ENCODE measurements at regions not wholly inside any gene's neighbourhood (a gene's known extent, or its start where the extent isn't known, plus 50 kb on each side); places are given as distances from the start of the nearest gene placed in this dataset.

- in situ Hi-C loops (cut with MboI; ENCODE audit: low pct_unique_long_range_greater_than_20kb, low sequenced_read_pairs, unreplicated experiment), result no loop called here
- no peak for TF ChIP-seq CTCF (IDR thresholded peaks at IDR 0.05; ENCODE audit: extremely low read depth, insufficient read depth, missing control alignments)
- DNase-seq (ENCODE audit: low spot score), result no peak
These were observed 263.1 kb downstream of the DCDC2C start for GRCh38 chr2:3966470-3966869.

GRCh38 chr2:3968736-3969135 is 265.4 kb downstream of the DCDC2C start:
- TF ChIP-seq CTCF (IDR thresholded peaks at IDR 0.05; ENCODE audit: extremely low read depth, insufficient read depth, missing control alignments), result no peak
- no peak for DNase-seq (ENCODE audit: low spot score)
- in situ Hi-C loops (cut with MboI; ENCODE audit: low pct_unique_long_range_greater_than_20kb, low sequenced_read_pairs, unreplicated experiment), result no loop called here

- TF ChIP-seq CTCF (IDR thresholded peaks at IDR 0.05; ENCODE audit: extremely low read depth, insufficient read depth, missing control alignments), result no peak
- in situ Hi-C loops (cut with MboI; ENCODE audit: low pct_unique_long_range_greater_than_20kb, low sequenced_read_pairs, unreplicated experiment), result no loop called here
- no peak for DNase-seq (ENCODE audit: low spot score)
These were observed 267.6 kb downstream of the DCDC2C start for GRCh38 chr2:3970791-3971651.

- TF ChIP-seq CTCF (IDR thresholded peaks at IDR 0.05; ENCODE audit: extremely low read depth, insufficient read depth, missing control alignments), result no peak
- in situ Hi-C loops (cut with MboI; ENCODE audit: low pct_unique_long_range_greater_than_20kb, low sequenced_read_pairs, unreplicated experiment), result no loop called here
- DNase-seq (ENCODE audit: low spot score), result no peak
These were observed 268.3 kb downstream of the DCDC2C start for GRCh38 chr2:3971652-3972192.

- in situ Hi-C loops (cut with MboI; ENCODE audit: low pct_unique_long_range_greater_than_20kb, low sequenced_read_pairs, unreplicated experiment), result no loop called here
- DNase-seq (ENCODE audit: low spot score), result no peak
- no peak for TF ChIP-seq CTCF (IDR thresholded peaks at IDR 0.05; ENCODE audit: extremely low read depth, insufficient read depth, missing control alignments)
These were observed 269.0 kb downstream of the DCDC2C start for GRCh38 chr2:3972377-3972776.

GRCh38 chr2:3974765-3975164 is 271.4 kb downstream of the DCDC2C start:
- in situ Hi-C loops (cut with MboI; ENCODE audit: low pct_unique_long_range_greater_than_20kb, low sequenced_read_pairs, unreplicated experiment), result no loop called here
- no peak for TF ChIP-seq CTCF (IDR thresholded peaks at IDR 0.05; ENCODE audit: extremely low read depth, insufficient read depth, missing control alignments)
- DNase-seq (ENCODE audit: low spot score), result no peak
